ENCODE measurements at regions not wholly inside any gene's neighbourhood (a gene's known extent, or its start where the extent isn't known, plus 50 kb on each side); places are given as distances from the start of the nearest gene placed in this dataset.

DNA sequence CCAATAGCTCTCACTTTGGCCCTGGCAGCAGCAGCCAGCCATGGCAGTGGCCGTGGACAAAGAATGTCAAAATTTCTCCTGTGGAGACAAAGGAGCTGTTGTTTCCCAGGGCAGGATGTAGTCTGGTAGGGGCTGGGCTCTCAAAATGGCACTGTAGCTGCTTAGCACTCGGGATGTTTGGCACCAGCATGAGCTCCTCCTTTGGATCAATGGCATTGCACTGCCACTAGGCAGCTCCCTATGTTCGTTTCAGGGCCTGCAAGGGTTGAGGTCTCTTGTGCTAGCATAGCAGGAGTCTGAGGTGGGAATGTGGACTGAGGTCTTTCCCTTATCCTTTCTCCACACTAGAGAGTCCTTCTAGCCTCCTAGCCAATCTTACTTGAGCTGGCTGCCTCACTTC is 948.8 kb upstream of the FAM98A start:
- intact Hi-C loops (cut with micrococcal nuclease; ENCODE audit: unreplicated experiment): no loop called here
- POLR2A ChIA-PET: no interaction called here
- H3K9me3 ChIP-seq: no peaks in the 10 kb centered on the region

DNA sequence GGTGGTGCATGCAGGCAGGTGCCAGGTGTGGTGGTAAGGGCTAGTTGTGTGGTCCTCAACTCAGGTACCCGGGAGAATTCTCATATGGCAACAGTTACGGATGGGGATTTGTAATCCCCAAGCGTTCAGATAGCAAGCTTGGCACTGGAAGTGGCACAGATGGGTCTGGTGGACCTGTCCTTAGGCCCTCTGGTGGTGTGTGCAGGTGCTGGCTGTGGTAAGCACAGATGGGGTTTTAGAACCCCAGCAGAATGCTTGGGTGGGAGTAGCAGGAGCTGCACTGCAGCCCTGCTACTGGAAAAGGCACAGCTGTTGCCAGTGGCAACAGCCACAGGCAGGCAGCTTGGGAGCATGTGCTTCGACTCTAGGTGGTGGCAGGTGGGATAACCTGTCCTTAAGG is 948.2 kb upstream of the FAM98A start:
- Histone ChIP-seq H3K9me3 (no peaks in the 10 kb centered on the region), H3K36me3 (ENCODE audit: control insufficient read depth, insufficient read depth, low read length) (no peaks in the 10 kb centered on the region), H3K4me3 (ENCODE audit: low read depth, low read length) (no peak overlapping the region), H3K27me3 (replicated peaks; ENCODE audit: control insufficient read depth, insufficient read depth, low read length) (no peaks in the 10 kb centered on the region), H3K4me1 (no peaks in the 10 kb centered on the region)
- Mint-ChIP-seq H3K27ac (ENCODE audit: unreplicated experiment) (no peak overlapping the region), H3K27me3 (ENCODE audit: insufficient read depth, unreplicated experiment) (no peaks in the 10 kb centered on the region), H3K4me1 (ENCODE audit: low read depth, unreplicated experiment) (no peaks in the 10 kb centered on the region), H3K36me3 (ENCODE audit: insufficient read depth, unreplicated experiment) (no peaks in the 10 kb centered on the region), H3K9me3 (ENCODE audit: unreplicated experiment) (peaks cover 14% of the 10 kb centered on the region), H3K4me3 (ENCODE audit: unreplicated experiment) (no peak overlapping the region)
- no TSS peak for BruUV-seq (replicated peaks)
- ChIA-PET POLR2A (no interaction called here), CTCF (interaction anchor here (1.4 kb wide), 1 partner anchor 23 kb away, joined by 5 read pairs; no protein-coding TSS in a partner anchor)
- intact Hi-C loops (cut with micrococcal nuclease; ENCODE audit: unreplicated experiment): no loop called here
- TF ChIP-seq, protein P1, sequence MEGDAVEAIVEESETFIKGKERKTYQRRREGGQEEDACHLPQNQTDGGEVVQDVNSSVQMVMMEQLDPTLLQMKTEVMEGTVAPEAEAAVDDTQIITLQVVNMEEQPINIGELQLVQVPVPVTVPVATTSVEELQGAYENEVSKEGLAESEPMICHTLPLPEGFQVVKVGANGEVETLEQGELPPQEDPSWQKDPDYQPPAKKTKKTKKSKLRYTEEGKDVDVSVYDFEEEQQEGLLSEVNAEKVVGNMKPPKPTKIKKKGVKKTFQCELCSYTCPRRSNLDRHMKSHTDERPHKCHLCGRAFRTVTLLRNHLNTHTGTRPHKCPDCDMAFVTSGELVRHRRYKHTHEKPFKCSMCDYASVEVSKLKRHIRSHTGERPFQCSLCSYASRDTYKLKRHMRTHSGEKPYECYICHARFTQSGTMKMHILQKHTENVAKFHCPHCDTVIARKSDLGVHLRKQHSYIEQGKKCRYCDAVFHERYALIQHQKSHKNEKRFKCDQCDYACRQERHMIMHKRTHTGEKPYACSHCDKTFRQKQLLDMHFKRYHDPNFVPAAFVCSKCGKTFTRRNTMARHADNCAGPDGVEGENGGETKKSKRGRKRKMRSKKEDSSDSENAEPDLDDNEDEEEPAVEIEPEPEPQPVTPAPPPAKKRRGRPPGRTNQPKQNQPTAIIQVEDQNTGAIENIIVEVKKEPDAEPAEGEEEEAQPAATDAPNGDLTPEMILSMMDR (IDR thresholded peaks at IDR 0.05; ENCODE audit: insufficient read depth in 1 of 2, low read depth in 1 of 2, low read length in 1 of 2, severe bottlenecking in 1 of 2, unreplicated experiment in 1 of 2): no peak
- no peak for DNase-seq

More for the DNA sequence above, 948.8 kb upstream of the FAM98A start:
- Histone ChIP-seq H3K4me3 (ENCODE audit: low read depth, low read length) (no peak overlapping the region), H3K27me3 (replicated peaks; ENCODE audit: control insufficient read depth, insufficient read depth, low read length) (no peaks in the 10 kb centered on the region), H3K36me3 (ENCODE audit: control insufficient read depth, insufficient read depth, low read length) (no peaks in the 10 kb centered on the region), H3K4me1 (no peaks in the 10 kb centered on the region)
- peaks cover 14% of the 10 kb centered on the region for H3K9me3 Mint-ChIP-seq (ENCODE audit: unreplicated experiment)
- CTCF ChIA-PET: interaction anchor here (1.4 kb wide), 1 partner anchor 23 kb away, joined by 5 read pairs; no protein-coding TSS in a partner anchor
- TF ChIP-seq, protein P1 (IDR thresholded peaks at IDR 0.05; ENCODE audit: insufficient read depth in 1 of 2, low read depth in 1 of 2, low read length in 1 of 2, severe bottlenecking in 1 of 2, unreplicated experiment in 1 of 2): no peak
- H3K4me3 Mint-ChIP-seq (ENCODE audit: unreplicated experiment): no peak overlapping the region
- no TSS peak for BruUV-seq (replicated peaks)
- H3K36me3 Mint-ChIP-seq (ENCODE audit: insufficient read depth, unreplicated experiment): no peaks in the 10 kb centered on the region
- H3K27me3 Mint-ChIP-seq (ENCODE audit: insufficient read depth, unreplicated experiment): no peaks in the 10 kb centered on the region
- no peak overlapping the region for H3K27ac Mint-ChIP-seq (ENCODE audit: unreplicated experiment)
- DNase-seq: no peak
- no peaks in the 10 kb centered on the region for H3K4me1 Mint-ChIP-seq (ENCODE audit: low read depth, unreplicated experiment)

DNA sequence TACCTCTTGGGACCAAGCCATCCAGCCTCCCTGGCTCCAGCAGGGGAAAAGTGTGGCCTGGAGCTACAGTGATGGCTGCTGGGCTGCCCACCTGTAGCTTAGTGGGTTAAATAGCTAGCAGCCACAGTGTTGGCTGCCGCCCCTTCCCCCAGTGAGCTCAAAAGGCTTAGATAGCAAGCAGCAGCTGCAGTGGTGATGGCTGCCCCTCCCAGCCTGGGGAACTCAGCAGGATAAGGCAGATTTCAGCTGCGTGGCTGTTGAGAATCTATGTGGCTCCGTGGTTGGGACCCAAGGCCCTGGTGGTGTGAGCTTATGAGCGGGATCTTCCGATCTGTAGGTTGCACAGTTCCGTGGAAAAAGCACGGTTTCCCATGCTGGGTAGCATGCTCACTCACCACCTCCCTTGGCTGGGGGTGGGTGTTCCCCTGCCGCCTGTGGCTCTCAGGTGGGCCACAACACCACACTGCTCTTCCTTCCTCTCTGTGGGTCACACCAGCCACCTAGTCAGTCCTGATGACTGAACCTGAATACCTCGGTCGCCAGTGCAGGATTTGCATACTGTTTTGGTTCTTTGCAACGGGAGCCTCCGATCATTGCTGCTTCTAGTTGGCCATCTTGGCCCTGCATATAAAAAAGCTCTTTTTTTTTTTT is 946.5 kb upstream of the FAM98A start:
- intact Hi-C loops (cut with micrococcal nuclease; ENCODE audit: unreplicated experiment): no loop called here
- Mint-ChIP-seq H3K9me3 (ENCODE audit: unreplicated experiment) (peaks cover 20% of the 10 kb centered on the region), H3K27me3 (ENCODE audit: insufficient read depth, unreplicated experiment) (no peaks in the 10 kb centered on the region), H3K4me3 (ENCODE audit: unreplicated experiment) (no peak overlapping the region), H3K36me3 (ENCODE audit: insufficient read depth, unreplicated experiment) (no peaks in the 10 kb centered on the region), H3K4me1 (ENCODE audit: low read depth, unreplicated experiment) (no peaks in the 10 kb centered on the region), H3K27ac (ENCODE audit: unreplicated experiment) (no peak overlapping the region)
- no peak for DNase-seq
- Histone ChIP-seq H3K4me3 (ENCODE audit: low read depth, low read length) (no peak overlapping the region), H3K36me3 (ENCODE audit: control insufficient read depth, insufficient read depth, low read length) (no peaks in the 10 kb centered on the region), H3K27me3 (replicated peaks; ENCODE audit: control insufficient read depth, insufficient read depth, low read length) (no peaks in the 10 kb centered on the region), H3K4me1 (no peaks in the 10 kb centered on the region), H3K9me3 (no peaks in the 10 kb centered on the region)
- ChIA-PET POLR2A (no interaction called here), CTCF (no interaction called here)
- BruUV-seq (replicated peaks): no TSS peak
- TF ChIP-seq, protein P1 (IDR thresholded peaks at IDR 0.05; ENCODE audit: insufficient read depth in 1 of 2, low read depth in 1 of 2, low read length in 1 of 2, severe bottlenecking in 1 of 2, unreplicated experiment in 1 of 2): no peak

Data from Caco-2 (cell line).